ENCODE measurements at regions not wholly inside any gene's neighbourhood (a gene's known extent, or its start where the extent isn't known, plus 50 kb on each side); places are given as distances from the start of the nearest gene placed in this dataset.

DNA sequence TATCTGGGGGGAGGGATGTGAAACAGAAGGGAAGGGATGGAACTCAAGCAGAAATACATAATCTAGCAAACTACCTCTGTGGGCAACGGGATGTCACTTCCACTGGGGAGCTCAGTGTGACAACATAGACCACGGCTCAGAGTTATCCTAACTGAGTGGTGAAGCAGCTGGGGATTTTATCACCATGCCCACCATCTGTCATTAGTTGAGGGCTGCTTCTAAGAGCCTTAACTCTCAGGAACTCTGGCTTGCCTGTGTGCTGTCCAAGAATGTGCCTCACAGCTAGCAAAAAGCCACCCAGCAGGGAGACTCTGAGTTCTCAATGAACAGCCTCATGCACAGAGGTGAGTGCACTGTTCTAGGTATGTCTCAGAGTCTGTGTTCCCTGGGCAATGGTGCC is 90.6 kb upstream of the CXCL14 start:
- Histone ChIP-seq H3K27ac (ENCODE audit: low read depth, low read length) (no peak overlapping the region), H3K4me2 (ENCODE audit: insufficient read depth, low read length) (no peak overlapping the region), H3K27me3 (ENCODE audit: insufficient read depth, low read length) (no peaks in the 10 kb centered on the region), H3K4me3 (ENCODE audit: insufficient read depth, low read length) (no peak overlapping the region), H2AFZ (ENCODE audit: low read length) (no peak overlapping the region), H3K36me3 (ENCODE audit: insufficient read depth, low read length) (no peaks in the 10 kb centered on the region), H3K9me3 (ENCODE audit: low read depth, low read length) (no peaks in the 10 kb centered on the region), H4K20me1 (ENCODE audit: insufficient read depth, low read length) (no peaks in the 10 kb centered on the region), H3K4me1 (ENCODE audit: insufficient read depth, low read length) (no peaks in the 10 kb centered on the region), H3K79me2 (ENCODE audit: insufficient read depth, low read length) (no peaks in the 10 kb centered on the region)
- TF ChIP-seq, protein P1, sequence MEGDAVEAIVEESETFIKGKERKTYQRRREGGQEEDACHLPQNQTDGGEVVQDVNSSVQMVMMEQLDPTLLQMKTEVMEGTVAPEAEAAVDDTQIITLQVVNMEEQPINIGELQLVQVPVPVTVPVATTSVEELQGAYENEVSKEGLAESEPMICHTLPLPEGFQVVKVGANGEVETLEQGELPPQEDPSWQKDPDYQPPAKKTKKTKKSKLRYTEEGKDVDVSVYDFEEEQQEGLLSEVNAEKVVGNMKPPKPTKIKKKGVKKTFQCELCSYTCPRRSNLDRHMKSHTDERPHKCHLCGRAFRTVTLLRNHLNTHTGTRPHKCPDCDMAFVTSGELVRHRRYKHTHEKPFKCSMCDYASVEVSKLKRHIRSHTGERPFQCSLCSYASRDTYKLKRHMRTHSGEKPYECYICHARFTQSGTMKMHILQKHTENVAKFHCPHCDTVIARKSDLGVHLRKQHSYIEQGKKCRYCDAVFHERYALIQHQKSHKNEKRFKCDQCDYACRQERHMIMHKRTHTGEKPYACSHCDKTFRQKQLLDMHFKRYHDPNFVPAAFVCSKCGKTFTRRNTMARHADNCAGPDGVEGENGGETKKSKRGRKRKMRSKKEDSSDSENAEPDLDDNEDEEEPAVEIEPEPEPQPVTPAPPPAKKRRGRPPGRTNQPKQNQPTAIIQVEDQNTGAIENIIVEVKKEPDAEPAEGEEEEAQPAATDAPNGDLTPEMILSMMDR (IDR thresholded peaks at IDR 0.05; ENCODE audit: extremely low read depth, low read depth, low read length): no peak
- no peak for DNase-seq (ENCODE audit: insufficient read length, low spot score, missing footprints)

DNA sequence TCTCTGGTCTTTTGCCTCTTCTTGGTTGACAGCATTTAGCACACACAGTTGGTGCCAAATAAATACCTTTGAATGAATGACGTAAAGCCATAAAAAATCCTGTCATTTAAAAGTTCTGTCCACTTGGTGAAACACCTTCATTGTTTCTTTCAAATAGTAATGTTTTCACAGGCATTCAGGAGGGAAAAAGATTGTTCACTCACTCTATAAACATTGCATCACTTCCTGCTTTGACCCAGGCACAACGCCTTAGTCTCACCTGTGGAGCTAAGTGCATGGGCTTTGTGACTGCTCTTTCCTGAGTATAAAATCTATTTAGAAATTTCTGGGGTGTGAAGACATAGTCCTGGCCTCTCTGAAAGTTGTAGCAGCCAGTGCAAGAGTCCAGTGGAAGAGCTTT is 88.9 kb upstream of the CXCL14 start:
- Histone ChIP-seq H3K27me3 (ENCODE audit: insufficient read depth, low read length) (no peaks in the 10 kb centered on the region), H3K4me1 (ENCODE audit: insufficient read depth, low read length) (no peaks in the 10 kb centered on the region), H3K9me3 (ENCODE audit: low read depth, low read length) (no peaks in the 10 kb centered on the region), H4K20me1 (ENCODE audit: insufficient read depth, low read length) (no peaks in the 10 kb centered on the region), H3K27ac (ENCODE audit: low read depth, low read length) (no peak overlapping the region), H3K79me2 (ENCODE audit: insufficient read depth, low read length) (no peaks in the 10 kb centered on the region), H2AFZ (ENCODE audit: low read length) (no peak overlapping the region), H3K4me3 (ENCODE audit: insufficient read depth, low read length) (no peak overlapping the region), H3K36me3 (ENCODE audit: insufficient read depth, low read length) (no peaks in the 10 kb centered on the region), H3K4me2 (ENCODE audit: insufficient read depth, low read length) (no peak overlapping the region)
- no peak for DNase-seq (ENCODE audit: insufficient read length, low spot score, missing footprints)
- TF ChIP-seq, protein P1 (IDR thresholded peaks at IDR 0.05; ENCODE audit: extremely low read depth, low read depth, low read length): no peak

DNA sequence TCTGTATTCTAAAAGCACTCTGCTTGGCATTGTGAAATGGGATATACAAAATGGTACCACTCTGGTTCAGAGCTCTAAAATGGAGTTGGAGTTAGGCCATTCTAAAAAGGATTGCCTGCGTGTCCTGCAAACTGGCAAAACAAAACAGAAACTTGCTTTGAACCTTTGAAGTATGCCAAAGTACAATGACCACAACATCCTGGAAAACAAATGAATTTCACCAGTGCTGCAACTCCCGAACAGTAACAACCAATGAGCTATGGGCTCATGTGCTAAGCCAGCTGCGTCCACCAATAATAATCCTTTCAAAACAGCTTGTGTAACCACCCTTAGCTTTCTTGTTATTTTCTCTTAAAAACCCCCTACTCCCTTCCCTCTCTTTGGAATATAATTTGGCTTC is 88.4 kb upstream of the CXCL14 start:
- TF ChIP-seq, protein P1 (IDR thresholded peaks at IDR 0.05; ENCODE audit: extremely low read depth, low read depth, low read length): no peak
- H3K4me2 ChIP-seq (ENCODE audit: insufficient read depth, low read length): no peak overlapping the region
- H3K9me3 ChIP-seq (ENCODE audit: low read depth, low read length): no peaks in the 10 kb centered on the region
- H3K27ac ChIP-seq (ENCODE audit: low read depth, low read length): no peak overlapping the region
- no peak for DNase-seq (ENCODE audit: insufficient read length, low spot score, missing footprints)
- no peaks in the 10 kb centered on the region for H4K20me1 ChIP-seq (ENCODE audit: insufficient read depth, low read length)
- no peaks in the 10 kb centered on the region for H3K4me1 ChIP-seq (ENCODE audit: insufficient read depth, low read length)
- H2AFZ ChIP-seq (ENCODE audit: low read length): no peak overlapping the region
- no peaks in the 10 kb centered on the region for H3K27me3 ChIP-seq (ENCODE audit: insufficient read depth, low read length)
- H3K79me2 ChIP-seq (ENCODE audit: insufficient read depth, low read length): no peaks in the 10 kb centered on the region
- H3K4me3 ChIP-seq (ENCODE audit: insufficient read depth, low read length): no peak overlapping the region
- no peaks in the 10 kb centered on the region for H3K36me3 ChIP-seq (ENCODE audit: insufficient read depth, low read length)

DNA sequence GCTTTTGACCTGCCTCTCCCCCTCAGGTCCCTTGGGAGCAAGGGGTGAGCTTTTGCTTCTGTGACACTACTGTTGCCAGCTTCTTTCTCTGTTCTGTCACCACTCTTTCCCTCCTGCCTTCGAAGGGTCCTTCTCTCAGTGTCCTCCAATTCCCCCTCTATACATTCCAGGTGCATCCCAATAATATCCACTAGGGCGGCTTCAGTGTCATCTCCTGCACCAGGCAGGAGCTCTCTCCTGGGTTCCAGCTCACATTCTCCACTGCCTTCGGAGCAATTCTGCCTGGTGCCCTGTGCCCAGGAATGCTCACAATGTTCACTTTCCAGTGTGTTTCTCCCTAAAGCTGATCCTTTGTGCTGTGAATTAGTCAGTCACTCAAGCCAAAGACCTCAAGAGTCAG is 83.9 kb upstream of the CXCL14 start:
- Histone ChIP-seq H3K4me3 (ENCODE audit: insufficient read depth, low read length) (no peak overlapping the region), H3K4me2 (ENCODE audit: insufficient read depth, low read length) (no peak overlapping the region), H4K20me1 (ENCODE audit: insufficient read depth, low read length) (no peaks in the 10 kb centered on the region), H3K36me3 (ENCODE audit: insufficient read depth, low read length) (no peaks in the 10 kb centered on the region), H3K4me1 (ENCODE audit: insufficient read depth, low read length) (no peaks in the 10 kb centered on the region), H3K79me2 (ENCODE audit: insufficient read depth, low read length) (no peaks in the 10 kb centered on the region), H3K27ac (ENCODE audit: low read depth, low read length) (no peak overlapping the region), H2AFZ (ENCODE audit: low read length) (no peak overlapping the region), H3K27me3 (ENCODE audit: insufficient read depth, low read length) (peaks cover 3% of the 10 kb centered on the region), H3K9me3 (ENCODE audit: low read depth, low read length) (no peaks in the 10 kb centered on the region)
- TF ChIP-seq, protein P1 (IDR thresholded peaks at IDR 0.05; ENCODE audit: extremely low read depth, low read depth, low read length): no peak
- DNase-seq (ENCODE audit: insufficient read length, low spot score, missing footprints): no peak
